AG04450 (cell line): ENCODE measurements at regions not wholly inside any gene's neighbourhood (a gene's known extent, or its start where the extent isn't known, plus 50 kb on each side); places are given as distances from the start of the nearest gene placed in this dataset.

Experiments used
- CTCF ChIA-PET: fragments of 300-600, 350-600 bp; formaldehyde crosslinking; extraction: SDS; loops from one replicate; lab custom pipeline; 2022; ENCODE audit warnings: antibody characterized with exemption, inconsistent platforms; lab: Charles Lee
- POLR2A ChIA-PET: fragments of 350-600 bp; formaldehyde crosslinking; extraction: SDS; loops from one replicate; lab custom pipeline; 2021; ENCODE audit warnings: antibody characterized with exemption, inconsistent platforms; lab: Yijun Ruan, JAX
- DNase-seq: peaks from one replicate; pipeline ENCODE4 v3.0.0-alpha.2; 2011; ENCODE audit warnings: low read depth, low spot score
- H3K27ac ChIP-seq: one replicate; pipeline ENCODE4 v1.5.1; 2012; ENCODE audit warnings: low read depth, low read length, control low read depth
- H3K27me3 ChIP-seq: one replicate; pipeline ENCODE4 v1.6.0; 2012; ENCODE audit warnings: low read length; ENCODE audit not compliant: control insufficient read depth, insufficient read depth
- H3K4me3 ChIP-seq: 2 replicates; pipeline ENCODE4 v1.5.1; 2011; ENCODE audit warnings: mild to moderate bottlenecking, low read depth, low read length, control low read depth
- H3K9me3 ChIP-seq: 2 replicates; pipeline ENCODE4 v1.5.1; 2012; ENCODE audit warnings: low read length; ENCODE audit not compliant: control insufficient read depth, insufficient read depth
- CTCF ChIP-seq: IDR thresholded peaks from 2 replicates; pipeline ENCODE4 v1.5.1; 2011; ENCODE audit warnings: low read depth, low read length, control low read depth, inconsistent platforms

GRCh38 chr1:101356604-101357443 is 120.0 kb downstream of the S1PR1 start:
- ChIA-PET CTCF (interaction anchor here (0.6 to 2.9 kb wide), 21 partner anchors 8 to 1191 kb away, joined by 3 to 99 read pairs (median 6); no protein-coding TSS in a partner anchor), POLR2A (no interaction called here)
- TF ChIP-seq CTCF = no peak
- Histone ChIP-seq H3K27me3 (no peaks in the 10 kb centered on the region), H3K9me3 (no peaks in the 10 kb centered on the region), H3K4me3 (no peak overlapping the region), H3K27ac (no peak overlapping the region)
- no peak for DNase-seq

GRCh38 chr1:101357444-101357986 is 120.7 kb downstream of the S1PR1 start:
- H3K27me3 ChIP-seq = no peaks in the 10 kb centered on the region
- peak; percentile 58 for DNase-seq
- no peak overlapping the region for H3K4me3 ChIP-seq
- no peaks in the 10 kb centered on the region for H3K9me3 ChIP-seq
- ChIA-PET POLR2A (no interaction called here), CTCF (interaction anchor here (0.6 to 2.9 kb wide), 35 partner anchors 9 to 1422 kb away, joined by 3 to 99 read pairs (median 5); no protein-coding TSS in a partner anchor)
- no peak overlapping the region for H3K27ac ChIP-seq
- peak; percentile 92 for TF ChIP-seq CTCF

- DNase-seq = no peak
- H3K27me3 ChIP-seq = no peaks in the 10 kb centered on the region
- ChIA-PET POLR2A (no interaction called here), CTCF (interaction anchor here (1.3 kb wide), 1 partner anchor 52 kb away, joined by 3 read pairs; no protein-coding TSS in a partner anchor)
- H3K27ac ChIP-seq = no peak overlapping the region
- H3K4me3 ChIP-seq = no peak overlapping the region
- H3K9me3 ChIP-seq = no peaks in the 10 kb centered on the region
- TF ChIP-seq CTCF = no peak
Observed at GRCh38 chr1:101360506-101360905, 123.7 kb downstream of the S1PR1 start.

GRCh38 chr1:101363891-101364318 is 127.1 kb downstream of the S1PR1 start:
- CTCF ChIA-PET = interaction anchor here (2.0 to 2.3 kb wide), 2 partner anchors 10 to 55 kb away, joined by 5 to 17 read pairs; no protein-coding TSS in a partner anchor
- DNase-seq = no peak
- Histone ChIP-seq H3K27ac (no peak overlapping the region), H3K9me3 (no peaks in the 10 kb centered on the region), H3K27me3 (no peaks in the 10 kb centered on the region), H3K4me3 (no peak overlapping the region)
- POLR2A ChIA-PET = interaction anchor here (1.0 kb wide), 1 partner anchor 66 kb away, joined by 3 read pairs; no protein-coding TSS in a partner anchor
- TF ChIP-seq CTCF = no peak
